PC-9 (cell line): ENCODE measurements at regions not wholly inside any gene's neighbourhood (a gene's known extent, or its start where the extent isn't known, plus 50 kb on each side); places are given as distances from the start of the nearest gene placed in this dataset.

Source experiments
- BruUV-seq: library from RNA; stranded (reverse); fragments of 400-500 nt; replicated peaks from 2 replicates; lab custom pipeline; 2021; lab: Mats Ljungman, UMichigan
- CTCF ChIA-PET: fragments of 300-600 bp; sonication (Branson Sonifier 250); formaldehyde crosslinking; loops from one replicate; lab custom pipeline; 2022; ENCODE audit warnings: antibody characterized with exemption; lab: Charles Lee
- POLR2A ChIA-PET: fragments of 300-600 bp; sonication (Branson Sonifier 250); formaldehyde crosslinking; loops from one replicate; lab custom pipeline; 2022; ENCODE audit warnings: antibody characterized with exemption; ENCODE audit not compliant: unreplicated experiment; lab: Charles Lee
- DNase-seq, 2 experiments: peaks; one replicate each; pipeline versions ENCODE4 v3.0.0 to v3.0.0-alpha.2; 2015 to 2022; ENCODE audit warnings: mixed read lengths in 1 of 2
- H2AFZ ChIP-seq: fragments of 200-600 bp; sonication (generic); 2 replicates; pipeline ENCODE4 v1.8.1; 2017; ENCODE audit warnings: antibody characterized with exemption
- H3F3A ChIP-seq: fragments of 200-600 bp; sonication (generic); 2 replicates; pipeline ENCODE4 v1.8.1; 2017; ENCODE audit warnings: antibody characterized with exemption, mild to moderate bottlenecking, low read depth; ENCODE audit not compliant: insufficient read depth
- H3K27ac ChIP-seq: fragments of 200-600 bp; sonication (generic); 2 replicates; pipeline ENCODE4 v1.6.1; 2016; ENCODE audit warnings: mixed run types
- H3K27me3 ChIP-seq: fragments of 200-600 bp; sonication (generic); 2 replicates; pipeline ENCODE4 v1.6.1; 2016; ENCODE audit warnings: low read depth, mixed run types; ENCODE audit not compliant: insufficient read depth
- H3K36me3 ChIP-seq: fragments of 200-600 bp; sonication (generic); 2 replicates; pipeline ENCODE4 v1.6.1; 2016; ENCODE audit warnings: low read depth, mixed run types
- H3K4me1 ChIP-seq: fragments of 200-600 bp; sonication (generic); replicated peaks from 2 replicates; pipeline ENCODE4 v1.6.1; 2016; ENCODE audit warnings: mixed run types; ENCODE audit not compliant: insufficient read depth
- H3K4me2 ChIP-seq: fragments of 200-600 bp; sonication (generic); 2 replicates; pipeline ENCODE4 v1.6.1; 2017; ENCODE audit warnings: mixed run types
- H3K4me3 ChIP-seq: fragments of 200-600 bp; sonication (generic); 2 replicates; pipeline ENCODE4 v1.6.1; 2016; ENCODE audit warnings: mixed run types
- H3K79me2 ChIP-seq: fragments of 200-600 bp; sonication (generic); 2 replicates; pipeline ENCODE4 v1.6.1; 2017; ENCODE audit warnings: low read depth, mixed run types
- H3K9me2 ChIP-seq: fragments of 200-600 bp; sonication (generic); 2 replicates; pipeline ENCODE4 v1.8.1; 2017; ENCODE audit warnings: mild to moderate bottlenecking; ENCODE audit not compliant: insufficient read depth
- H3K9me3 ChIP-seq: fragments of 200-600 bp; sonication (generic); 2 replicates; pipeline ENCODE4 v1.8.1; 2016; ENCODE audit warnings: low read depth; ENCODE audit not compliant: insufficient read depth
- H4K20me1 ChIP-seq: fragments of 200-600 bp; sonication (generic); 2 replicates; pipeline ENCODE4 v1.8.1; 2017; ENCODE audit not compliant: insufficient read depth
- CTCF ChIP-seq: fragments of 200-600 bp; sonication (generic); conservative IDR thresholded peaks from 2 replicates; pipeline ENCODE4 v1.6.1; 2017; ENCODE audit warnings: mixed run types, antibody characterized with exemption, mild to moderate bottlenecking, moderate library complexity
- EZH2 ChIP-seq: fragments of 200-600 bp; sonication (generic); IDR thresholded peaks from 2 replicates; pipeline ENCODE4 v1.8.0; 2017; ENCODE audit warnings: antibody characterized with exemption, low read depth
- intact Hi-C: fragments of 100-400 bp; cut with micrococcal nuclease; formaldehyde crosslinking; loops from one replicate; pipeline ENCODE4 v1.10.0; 2022; ENCODE audit not compliant: unreplicated experiment

GRCh38 chr2:134770702-134771101 is 51.9 kb upstream of the TMEM163 start:
- intact Hi-C loops: loop anchor here (5.0 kb wide), 1 partner anchor 33 kb away; no protein-coding TSS in a partner anchor
- Histone ChIP-seq H3K79me2 (no peaks in the 10 kb centered on the region), H3K36me3 (no peaks in the 10 kb centered on the region), H3K9me2 (no peaks in the 10 kb centered on the region), H3K27me3 (no peaks in the 10 kb centered on the region), H4K20me1 (no peaks in the 10 kb centered on the region), H3K4me2 (no peak overlapping the region), H3K27ac (no peak overlapping the region), H3K9me3 (no peaks in the 10 kb centered on the region), H3F3A (peaks cover 17% of the 10 kb centered on the region), H2AFZ (no peak overlapping the region), H3K4me1 (peaks cover 48% of the 10 kb centered on the region), H3K4me3 (no peak overlapping the region)
- no peak for DNase-seq
- ChIA-PET POLR2A (interaction anchor here (0.6 kb wide), 1 partner anchor 816 kb away, joined by 3 read pairs; no protein-coding TSS in a partner anchor), CTCF (no interaction called here)
- TF ChIP-seq CTCF: no peak
- no peak for TF ChIP-seq EZH2
- no TSS peak for BruUV-seq

- no peaks in the 10 kb centered on the region for H4K20me1 ChIP-seq
Measured at GRCh38 chr2:134771313-134771801, 52.6 kb upstream of the TMEM163 start.

GRCh38 chr2:134772493-134773169 is 53.8 kb upstream of the TMEM163 start:
- Histone ChIP-seq H3K27ac (peak overlapping the region; percentile 85), H4K20me1 (no peaks in the 10 kb centered on the region), H3K4me1 (peaks cover 62% of the 10 kb centered on the region), H3K36me3 (no peaks in the 10 kb centered on the region), H3F3A (peaks cover 26% of the 10 kb centered on the region), H3K79me2 (no peaks in the 10 kb centered on the region), H3K27me3 (no peaks in the 10 kb centered on the region), H3K4me3 (no peak overlapping the region), H3K4me2 (peak overlapping the region; percentile 44), H3K9me2 (no peaks in the 10 kb centered on the region), H2AFZ (no peak overlapping the region), H3K9me3 (0 out of 2 replicates have a peak, but pooled peaks cover 4% of the 10 kb centered on the region)
- intact Hi-C loops: loop anchor here (5.0 kb wide), 1 partner anchor 35 kb away; no protein-coding TSS in a partner anchor
- ChIA-PET CTCF (no interaction called here), POLR2A (interaction anchor here (0.6 kb wide), 1 partner anchor 34 kb away, joined by 4 read pairs; no protein-coding TSS in a partner anchor)
- no TSS peak for BruUV-seq
- DNase-seq: peak; percentile 57 to 68
- TF ChIP-seq EZH2 (no peak), CTCF (no peak)

More at GRCh38 chr2:134771313-134771801, 52.6 kb upstream of the TMEM163 start:
- BruUV-seq: no TSS peak
- no peaks in the 10 kb centered on the region for H3K36me3 ChIP-seq
- no peaks in the 10 kb centered on the region for H3K79me2 ChIP-seq
- no peaks in the 10 kb centered on the region for H3K9me2 ChIP-seq
- no peak overlapping the region for H3K4me3 ChIP-seq
- no peak overlapping the region for H3K4me2 ChIP-seq
- no peak for TF ChIP-seq EZH2
- no peaks in the 10 kb centered on the region for H3K9me3 ChIP-seq
- no peak overlapping the region for H2AFZ ChIP-seq
- intact Hi-C loops: loop anchor here (5.0 kb wide), 1 partner anchor 34 kb away; no protein-coding TSS in a partner anchor
- H3F3A ChIP-seq: peaks cover 24% of the 10 kb centered on the region
- H3K27me3 ChIP-seq: no peaks in the 10 kb centered on the region
- peaks cover 55% of the 10 kb centered on the region for H3K4me1 ChIP-seq
- POLR2A ChIA-PET: no interaction called here
- CTCF ChIA-PET: no interaction called here
- peak in 1 of 2 experiments; percentile 54 for DNase-seq
- H3K27ac ChIP-seq: no peak overlapping the region
